ENCODE measurements at regions not wholly inside any gene's neighbourhood (a gene's known extent, or its start where the extent isn't known, plus 50 kb on each side); places are given as distances from the start of the nearest gene placed in this dataset.

- no peak for TF ChIP-seq CTCF (IDR thresholded peaks at IDR 0.05)
- Histone ChIP-seq H3K4me1 (peaks cover 0 to 24% (median 0%) of the 10 kb centered on the region in 9 donors), H3K9me3 (peaks cover 0 to 8% (median 0%) of the 10 kb centered on the region in 11 donors), H3K27me3 (peaks cover 0 to 7% (median 0%) of the 10 kb centered on the region in 7 donors), H3K4me3 (no peak overlapping the region), H3K27ac (no peak overlapping the region), H3K36me3 (no peaks in the 10 kb centered on the region)
- ATAC-seq (peak in 2 of 8 donors; percentile 61 to 69), DNase-seq (peak; percentile 11 to 54)
- WGBS, 2 donors: 53 to 61% methylated on average over 3 of the region's 3 CpGs
- intact Hi-C loops (cut with DNase I): no loop called here
Measured at GRCh38 chr9:107929443-107929842, 439.9 kb upstream of the KLF4 start.

- intact Hi-C loops (cut with DNase I): no loop called here
- ATAC-seq: peak in 1 of 8 donors; percentile 15
- no peak for TF ChIP-seq CTCF (IDR thresholded peaks at IDR 0.05)
Measured at GRCh38 chr9:107928701-107929371, 439.3 kb upstream of the KLF4 start.

GRCh38 chr9:107927276-107927675 is 437.7 kb upstream of the KLF4 start:
- no peak for ATAC-seq
- H3K27me3 ChIP-seq: no peaks in the 10 kb centered on the region
- intact Hi-C loops (cut with DNase I): no loop called here
- DNase-seq: no peak
- no peak overlapping the region for H3K4me3 ChIP-seq
- no peak for TF ChIP-seq CTCF (IDR thresholded peaks at IDR 0.05)
- H3K4me1 ChIP-seq: peaks cover 0 to 24% (median 0%) of the 10 kb centered on the region in 9 donors
- WGBS, 2 donors: 90 to 92% methylated on average over 4 of the region's 4 CpGs
- peaks cover 0 to 8% (median 0%) of the 10 kb centered on the region in 11 donors for H3K9me3 ChIP-seq
- H3K36me3 ChIP-seq: no peaks in the 10 kb centered on the region
- no peak overlapping the region for H3K27ac ChIP-seq

More at GRCh38 chr9:107928701-107929371, 439.3 kb upstream of the KLF4 start:
- Histone ChIP-seq H3K36me3 (no peaks in the 10 kb centered on the region), H3K4me1 (peaks cover 0 to 24% (median 0%) of the 10 kb centered on the region in 9 donors), H3K27ac (no peak overlapping the region), H3K9me3 (peaks cover 0 to 8% (median 0%) of the 10 kb centered on the region in 11 donors), H3K4me3 (no peak overlapping the region), H3K27me3 (peaks cover 0 to 4% (median 0%) of the 10 kb centered on the region in 7 donors)
- no peak for DNase-seq
- 75 to 77% methylated on average over 6 of the region's 6 CpGs for WGBS, 2 donors

- WGBS, 2 donors: 63 to 80% methylated on average over 5 of the region's 5 CpGs
- Histone ChIP-seq H3K4me1 (peaks cover 0 to 18% (median 0%) of the 10 kb centered on the region in 9 donors), H3K4me3 (no peak overlapping the region), H3K27me3 (no peaks in the 10 kb centered on the region), H3K9me3 (peaks cover 0 to 8% (median 0%) of the 10 kb centered on the region in 11 donors), H3K36me3 (no peaks in the 10 kb centered on the region), H3K27ac (no peak overlapping the region)
- intact Hi-C loops (cut with DNase I): no loop called here
- DNase-seq: no peak
- TF ChIP-seq CTCF (IDR thresholded peaks at IDR 0.05): no peak
- no peak for ATAC-seq
Measured at GRCh38 chr9:107925749-107926297, 436.3 kb upstream of the KLF4 start.

Data from heart right ventricle (tissue), 16 donors.